T-helper 1 cell (primary cell): ENCODE measurements at regions not wholly inside any gene's neighbourhood (a gene's known extent, or its start where the extent isn't known, plus 50 kb on each side); places are given as distances from the start of the nearest gene placed in this dataset.
"Not testable (repeated sequence)": the region's sequence is repeated elsewhere in the genome, so short reads cannot be mapped to it uniquely, and the experiment has no call there.

Experiments
- DNase-seq, 5 donors: peaks; one replicate each; pipeline ENCODE4 v3.0.0-alpha.2; 2012 to 2020

- no peak for DNase-seq
Measured at GRCh38 chr6:97347111-97347510, 64.1 kb upstream of the MMS22L start.

- DNase-seq: no peak
Measured at GRCh38 chr6:97361286-97361685, 78.3 kb upstream of the MMS22L start.

- no peak for DNase-seq
Measured at GRCh38 chr6:97364327-97364726, 81.3 kb upstream of the MMS22L start.

GRCh38 chr6:97382071-97382470 is 99.1 kb upstream of the MMS22L start:
- DNase-seq: not testable (repeated sequence)

GRCh38 chr6:97392735-97393134 is 109.7 kb upstream of the MMS22L start:
- DNase-seq: no peak

GRCh38 chr6:97394160-97394748 is 111.2 kb upstream of the MMS22L start:
- peak in 4 of 5 donors; percentile 5 to 53 (median 31) for DNase-seq

GRCh38 chr6:97396880-97397279 is 113.9 kb upstream of the MMS22L start:
- DNase-seq: no peak

- DNase-seq: no peak
Measured at GRCh38 chr6:97399208-97399607, 116.2 kb upstream of the MMS22L start.

- no peak for DNase-seq
Measured at GRCh38 chr6:97401533-97401932, 118.5 kb upstream of the MMS22L start.

- no peak for DNase-seq
Measured at GRCh38 chr6:97405818-97406409, 122.9 kb upstream of the MMS22L start.

- DNase-seq: no peak
Measured at GRCh38 chr6:97406633-97407032, 123.6 kb upstream of the MMS22L start.

- no peak for DNase-seq
Measured at GRCh38 chr6:97411610-97412009, 128.6 kb upstream of the MMS22L start.

GRCh38 chr6:97412511-97412910 is 129.5 kb upstream of the MMS22L start:
- no peak for DNase-seq

GRCh38 chr6:97422171-97422570 is 139.2 kb upstream of the MMS22L start:
- no peak for DNase-seq

GRCh38 chr6:97423190-97423589 is 140.2 kb upstream of the MMS22L start:
- no peak for DNase-seq

- DNase-seq: no peak
Measured at GRCh38 chr6:97427648-97428047, 144.6 kb upstream of the MMS22L start.

GRCh38 chr6:97437087-97437486 is 154.1 kb upstream of the MMS22L start:
- no peak for DNase-seq

- DNase-seq: no peak
Measured at GRCh38 chr6:97438011-97438671, 155.1 kb upstream of the MMS22L start.

- no peak for DNase-seq
Measured at GRCh38 chr6:97440590-97441176, 157.7 kb upstream of the MMS22L start.

GRCh38 chr6:97443408-97444080 is 160.5 kb upstream of the MMS22L start:
- DNase-seq: no peak

GRCh38 chr6:97445407-97445806 is 162.4 kb upstream of the MMS22L start:
- no peak for DNase-seq

- no peak for DNase-seq
Measured at GRCh38 chr6:97449444-97449966, 166.5 kb upstream of the MMS22L start.

GRCh38 chr6:97450087-97450486 is 167.1 kb upstream of the MMS22L start:
- no peak for DNase-seq
